Esophagus squamous epithelium (tissue), 5 donors: ENCODE measurements at regions not wholly inside any gene's neighbourhood (a gene's known extent, or its start where the extent isn't known, plus 50 kb on each side); places are given as distances from the start of the nearest gene placed in this dataset.

Experiments used
- DNase-seq: peaks from one replicate; lab custom pipeline; 2025; lab: John Stamatoyannopoulos, UW
- H3K27ac ChIP-seq, 4 donors: fragments of 200-600 bp; sonication (generic); one replicate each; pipeline ENCODE4 v1.5.1; 2016 to 2019; ENCODE audit warnings: mild to moderate bottlenecking in 1 of 4
- H3K27me3 ChIP-seq, 4 donors: fragments of 200-600 bp; sonication (generic); 1 replicate in 3 of 4; 2 replicates in 1 of 4; pipeline versions ENCODE4 v1.5.1 to v1.6.0; 2017 to 2021; ENCODE audit warnings: antibody characterized with exemption in 1 of 4
- H3K36me3 ChIP-seq, 3 donors: fragments of 200-600 bp; sonication (generic); one replicate each; pipeline ENCODE4 v1.5.1; 2016 to 2019
- H3K4me1 ChIP-seq, 3 donors: fragments of 200-600 bp; sonication (generic); one replicate each; pipeline ENCODE4 v1.5.1; 2017 to 2019
- H3K4me3 ChIP-seq, 4 donors: fragments of 200-600 bp; sonication (generic); 1 replicate in 3 of 4; 2 replicates in 1 of 4; pipeline ENCODE4 v1.5.1; 2016 to 2019; ENCODE audit warnings: mild to moderate bottlenecking in 2 of 4, moderate library complexity in 1 of 4
- H3K9me3 ChIP-seq, 3 donors: fragments of 200-600 bp; sonication (generic); one replicate each; pipeline ENCODE4 v1.5.1; 2016 to 2019
- CTCF ChIP-seq, 6 experiments: fragments of 450-650 bp in 4 of 6; fragments of 200-600 bp in 2 of 6; sonication (generic) in 2 of 6; IDR thresholded peaks; one replicate each; pipeline ENCODE4 v1.5.1; 2016 to 2019; ENCODE audit warnings: antibody characterized with exemption in 6 of 6, mild to moderate bottlenecking in 4 of 6, moderate library complexity in 4 of 6
- POLR2A ChIP-seq, 4 donors: fragments of 450-650 bp; IDR thresholded peaks; one replicate each; pipeline ENCODE4 v1.6.1; 2017; ENCODE audit warnings: antibody characterized with exemption in 4 of 4, mild to moderate bottlenecking in 4 of 4, moderate library complexity in 3 of 4
- WGBS, 2 donors: methylation state at CpG; one replicate each; pipeline ENCODE4 v1.1.5; 2018; 5-methylcytosine and 5-hydroxymethylcytosine counted together
- intact Hi-C: fragments of 100-400 bp; cut with DNase I; formaldehyde crosslinking; loops from one replicate; pipeline ENCODE4 v1.15.0; 2022
- donor health status: DM: yes; HTN: yes; CAD: no.

- 68 to 76% methylated on average over 4 of the region's 4 CpGs for WGBS, 2 donors
- DNase-seq = no peak
- Histone ChIP-seq H3K9me3 (no peaks in the 10 kb centered on the region), H3K27ac (no peak overlapping the region), H3K4me3 (no peak overlapping the region), H3K27me3 (no peaks in the 10 kb centered on the region), H3K36me3 (no peaks in the 10 kb centered on the region), H3K4me1 (no peaks in the 10 kb centered on the region)
- TF ChIP-seq CTCF (IDR thresholded peaks at IDR 0.05) (no peak), POLR2A (IDR thresholded peaks at IDR 0.05) (no peak)
- intact Hi-C loops = no loop called here
These were observed 186.2 kb downstream of the HDGFL1 start for GRCh38 chr6:22755605-22756004.

GRCh38 chr6:22756365-22756764 lies 187.0 kb downstream of the HDGFL1 start:
- no peaks in the 10 kb centered on the region for H3K36me3 ChIP-seq
- DNase-seq = no peak
- no peaks in the 10 kb centered on the region for H3K9me3 ChIP-seq
- no peaks in the 10 kb centered on the region for H3K27me3 ChIP-seq
- H3K27ac ChIP-seq = no peak overlapping the region
- H3K4me3 ChIP-seq = no peak overlapping the region
- TF ChIP-seq CTCF (IDR thresholded peaks at IDR 0.05) = no peak
- TF ChIP-seq POLR2A (IDR thresholded peaks at IDR 0.05) = no peak
- 62 to 63% methylated on average over 3 of the region's 3 CpGs for WGBS, 2 donors
- intact Hi-C loops = no loop called here
- H3K4me1 ChIP-seq = no peaks in the 10 kb centered on the region

- Histone ChIP-seq H3K27ac (no peak overlapping the region), H3K9me3 (no peaks in the 10 kb centered on the region), H3K4me1 (no peaks in the 10 kb centered on the region), H3K36me3 (no peaks in the 10 kb centered on the region), H3K27me3 (no peaks in the 10 kb centered on the region), H3K4me3 (no peak overlapping the region)
- TF ChIP-seq CTCF (IDR thresholded peaks at IDR 0.05) (no peak), POLR2A (IDR thresholded peaks at IDR 0.05) (no peak)
- intact Hi-C loops = no loop called here
- DNase-seq = no peak
These were observed 195.1 kb downstream of the HDGFL1 start for GRCh38 chr6:22764496-22764895.

GRCh38 chr6:22765015-22765414 lies 195.6 kb downstream of the HDGFL1 start:
- no peaks in the 10 kb centered on the region for H3K27me3 ChIP-seq
- H3K36me3 ChIP-seq = no peaks in the 10 kb centered on the region
- no peaks in the 10 kb centered on the region for H3K9me3 ChIP-seq
- H3K4me1 ChIP-seq = no peaks in the 10 kb centered on the region
- 79% methylated on average over 4 of the region's 4 CpGs for whole genome bisulfite sequencing, 2 donors
- DNase-seq = no peak
- H3K27ac ChIP-seq = no peak overlapping the region
- TF ChIP-seq CTCF (IDR thresholded peaks at IDR 0.05) = no peak
- intact Hi-C loops = no loop called here
- no peak overlapping the region for H3K4me3 ChIP-seq

GRCh38 chr6:22766979-22767378 lies 197.6 kb downstream of the HDGFL1 start:
- no peak overlapping the region for H3K4me3 ChIP-seq
- no peaks in the 10 kb centered on the region for H3K4me1 ChIP-seq
- H3K27me3 ChIP-seq = no peaks in the 10 kb centered on the region
- no peak overlapping the region for H3K27ac ChIP-seq
- no peaks in the 10 kb centered on the region for H3K36me3 ChIP-seq
- DNase-seq = no peak
- WGBS, 2 donors = 84 to 86% methylated on average over 4 of the region's 4 CpGs
- intact Hi-C loops = no loop called here
- TF ChIP-seq POLR2A (IDR thresholded peaks at IDR 0.05) = no peak
- peak in 1 of 6 experiments; percentile 7 for TF ChIP-seq CTCF (IDR thresholded peaks at IDR 0.05)
- H3K9me3 ChIP-seq = no peaks in the 10 kb centered on the region
